ENCODE measurements at regions not wholly inside any gene's neighbourhood (a gene's known extent, or its start where the extent isn't known, plus 50 kb on each side); places are given as distances from the start of the nearest gene placed in this dataset.

DNA sequence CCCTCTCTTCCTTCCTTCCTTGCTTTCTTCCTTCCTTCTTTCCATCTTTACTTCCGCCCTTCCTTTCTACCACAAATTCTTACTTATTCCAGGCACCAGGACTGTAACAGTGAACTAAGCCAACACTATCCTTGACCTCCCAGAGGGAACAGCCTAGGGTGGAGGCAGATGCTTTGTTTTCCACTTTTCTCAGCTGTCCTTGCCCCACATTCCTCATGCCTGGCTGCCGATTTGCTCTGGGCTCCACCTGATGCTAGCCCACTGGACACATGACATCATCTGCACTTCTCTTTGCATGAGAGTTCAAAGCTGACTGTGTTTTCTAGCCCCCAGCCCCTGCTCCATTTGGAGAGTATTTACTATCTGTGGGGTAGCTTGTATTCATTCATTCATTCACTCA lies 283.0 kb downstream of the MAF start:
- 5% methylated on average over 2 of the region's 2 CpGs for WGBS (ENCODE audit: low lambda C conversion rate)
- no peak for DNase-seq (ENCODE audit: low spot score)

GRCh38 chr16:79317026-79317425 lies 283.5 kb downstream of the MAF start:
- H3K79me2 ChIP-seq (ENCODE audit: insufficient read depth, low read length) = no peaks in the 10 kb centered on the region
- no peak for TF ChIP-seq CEBPB (IDR thresholded peaks at IDR 0.05; ENCODE audit: borderline replicate concordance, low read depth, low read length)
- no peak for TF ChIP-seq ZNF713 (CRISPR knock-in tag; IDR thresholded peaks at IDR 0.05)
- TF ChIP-seq, protein P1, sequence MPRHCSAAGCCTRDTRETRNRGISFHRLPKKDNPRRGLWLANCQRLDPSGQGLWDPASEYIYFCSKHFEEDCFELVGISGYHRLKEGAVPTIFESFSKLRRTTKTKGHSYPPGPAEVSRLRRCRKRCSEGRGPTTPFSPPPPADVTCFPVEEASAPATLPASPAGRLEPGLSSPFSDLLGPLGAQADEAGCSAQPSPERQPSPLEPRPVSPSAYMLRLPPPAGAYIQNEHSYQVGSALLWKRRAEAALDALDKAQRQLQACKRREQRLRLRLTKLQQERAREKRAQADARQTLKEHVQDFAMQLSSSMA (CRISPR knock-in tag; IDR thresholded peaks at IDR 0.05) = no peak
- peak; percentile 66 for TF ChIP-seq HNRNPK (IDR thresholded peaks at IDR 0.05; ENCODE audit: low read depth, low read length, poor library complexity, severe bottlenecking)
- TF ChIP-seq NONO (IDR thresholded peaks at IDR 0.05) = peak; percentile 33; the same call in 1 of the 2 replicates
- no peak for TF ChIP-seq NONO (CRISPR knock-in tag; conservative IDR thresholded peaks at IDR 0.05)
- no peak for TF ChIP-seq RNF2 (conservative IDR thresholded peaks at IDR 0.05; ENCODE audit: low read depth)
- TF ChIP-seq FOXK2 (IDR thresholded peaks at IDR 0.05) = 0 out of 2 replicates have a peak, but pooled peaks have one; percentile 13
- BruUV-seq (replicated peaks) = no TSS peak
- H3K27me3 ChIP-seq (ENCODE audit: control insufficient read depth in 1 of 2, insufficient read depth in 2 of 2, low read length in 2 of 2) = 0 out of 5 replicates have a peak, but pooled peaks cover 0 to 15% of the 10 kb centered on the region in 2 experiments
- H3K4me2 ChIP-seq (ENCODE audit: low read depth, low read length) = no peak overlapping the region
- CTCF ChIA-PET (ENCODE audit: low intra/inter-chr PET ratio, low total read pairs) = no interaction called here
- no peaks in the 10 kb centered on the region for H3K9me3 ChIP-seq (ENCODE audit: low read length)
- no peak overlapping the region for H3K9ac ChIP-seq (ENCODE audit: insufficient read depth, low read depth, low read length)
- H3K36me3 ChIP-seq (replicated peaks in 1 of 2; ENCODE audit: control insufficient read depth in 1 of 2, insufficient read depth in 2 of 2, low read length in 2 of 2) = no peaks in the 10 kb centered on the region
- in situ Hi-C loops (cut with HindIII; ENCODE audit: extremely low pct_ligation_motif_present, low pct_unique_long_range_greater_than_20kb) (no loop called here), intact Hi-C loops (cut with micrococcal nuclease; ENCODE audit: unreplicated experiment) (no loop called here)
- H3K27ac ChIP-seq (ENCODE audit: extremely low read length, insufficient read depth, low read length) = no peak overlapping the region
- H3K4me1 ChIP-seq (ENCODE audit: insufficient read depth, low read length) = no peaks in the 10 kb centered on the region
- POLR2A ChIA-PET = no interaction called here
- H4K20me1 ChIP-seq (ENCODE audit: insufficient read depth, low read length) = no peaks in the 10 kb centered on the region
- DNase-seq (ENCODE audit: low spot score) (no peak), ATAC-seq (no peak), FAIRE-seq (no peak)
- H2AFZ ChIP-seq (ENCODE audit: low read length) = no peak overlapping the region
- H3K4me3 ChIP-seq (replicated peaks in 1 of 3; ENCODE audit: insufficient read depth in 1 of 3, low read depth in 2 of 3, low read length in 3 of 3) = no peak overlapping the region

More for the DNA sequence above, 283.0 kb downstream of the MAF start:
- H3K79me2 ChIP-seq (ENCODE audit: insufficient read depth, low read length) = no peaks in the 10 kb centered on the region
- H3K4me2 ChIP-seq (ENCODE audit: low read depth, low read length) = no peak overlapping the region
- 0 out of 5 replicates have a peak, but pooled peaks cover 0 to 15% of the 10 kb centered on the region in 2 experiments for H3K27me3 ChIP-seq (ENCODE audit: control insufficient read depth in 1 of 2, insufficient read depth in 2 of 2, low read length in 2 of 2)
- FAIRE-seq (no peak), ATAC-seq (no peak)
- H3K9me3 ChIP-seq (ENCODE audit: low read length) = no peaks in the 10 kb centered on the region
- no peak overlapping the region for H3K4me3 ChIP-seq (replicated peaks in 1 of 3; ENCODE audit: insufficient read depth in 1 of 3, low read depth in 2 of 3, low read length in 3 of 3)
- in situ Hi-C loops (cut with HindIII; ENCODE audit: extremely low pct_ligation_motif_present, low pct_unique_long_range_greater_than_20kb) (no loop called here), intact Hi-C loops (cut with micrococcal nuclease; ENCODE audit: unreplicated experiment) (no loop called here)
- H3K27ac ChIP-seq (ENCODE audit: extremely low read length, insufficient read depth, low read length) = no peak overlapping the region
- H3K36me3 ChIP-seq (replicated peaks in 1 of 2; ENCODE audit: control insufficient read depth in 1 of 2, insufficient read depth in 2 of 2, low read length in 2 of 2) = no peaks in the 10 kb centered on the region
- no peak overlapping the region for H2AFZ ChIP-seq (ENCODE audit: low read length)
- H4K20me1 ChIP-seq (ENCODE audit: insufficient read depth, low read length) = no peaks in the 10 kb centered on the region
- CTCF ChIA-PET (ENCODE audit: low intra/inter-chr PET ratio, low total read pairs) = no interaction called here
- no TSS peak for BruUV-seq (replicated peaks)
- no peaks in the 10 kb centered on the region for H3K4me1 ChIP-seq (ENCODE audit: insufficient read depth, low read length)
- POLR2A ChIA-PET = no interaction called here
- no peak overlapping the region for H3K9ac ChIP-seq (ENCODE audit: insufficient read depth, low read depth, low read length)
- TF ChIP-seq ATF7 (IDR thresholded peaks at IDR 0.05) (peak; percentile 34; the same call in 1 of the 2 replicates), ATF7 (CRISPR knock-in tag; IDR thresholded peaks at IDR 0.05) (no peak), ZNF850 (CRISPR knock-in tag; conservative IDR thresholded peaks at IDR 0.05) (no peak)
